ENCODE measurements at regions not wholly inside any gene's neighbourhood (a gene's known extent, or its start where the extent isn't known, plus 50 kb on each side); places are given as distances from the start of the nearest gene placed in this dataset.

- no peak for DNase-seq (ENCODE audit: low spot score)
Measured at GRCh38 chr2:181380581-181380980, 76.6 kb upstream of the ITGA4 start.

GRCh38 chr2:181384923-181385322, 72.3 kb upstream of the ITGA4 start:
- DNase-seq (ENCODE audit: low spot score): no peak

GRCh38 chr2:181389524-181389923, 67.7 kb upstream of the ITGA4 start:
- no peak for DNase-seq (ENCODE audit: low spot score)

GRCh38 chr2:181393472-181393871, 63.7 kb upstream of the ITGA4 start:
- DNase-seq (ENCODE audit: low spot score): no peak

GRCh38 chr2:181394741-181395437, 62.3 kb upstream of the ITGA4 start:
- no peak for DNase-seq (ENCODE audit: low spot score)

- DNase-seq (ENCODE audit: low spot score): no peak
Measured at GRCh38 chr2:181395851-181396250, 61.3 kb upstream of the ITGA4 start.

GRCh38 chr2:181396256-181397123, 60.7 kb upstream of the ITGA4 start:
- no peak for DNase-seq (ENCODE audit: low spot score)

- no peak for DNase-seq (ENCODE audit: low spot score)
Measured at GRCh38 chr2:181397331-181397730, 59.9 kb upstream of the ITGA4 start.

- DNase-seq (ENCODE audit: low spot score): no peak
Measured at GRCh38 chr2:181398000-181398399, 59.2 kb upstream of the ITGA4 start.

- DNase-seq (ENCODE audit: low spot score): no peak
Measured at GRCh38 chr2:181399027-181399426, 58.2 kb upstream of the ITGA4 start.

- no peak for DNase-seq (ENCODE audit: low spot score)
Measured at GRCh38 chr2:181404472-181404871, 52.7 kb upstream of the ITGA4 start.

GRCh38 chr2:181407171-181407570, 50.0 kb upstream of the ITGA4 start:
- no peak for DNase-seq (ENCODE audit: low spot score)

Measured in D341Med (cell line).